Spleen (tissue), 7 donors: ENCODE measurements at regions not wholly inside any gene's neighbourhood (a gene's known extent, or its start where the extent isn't known, plus 50 kb on each side); places are given as distances from the start of the nearest gene placed in this dataset.

Source experiments
- POLR2A ChIP-seq, 3 donors: fragments of 450-650 bp; IDR thresholded peaks; one replicate each; pipeline ENCODE4 v1.5.1; 2017; ENCODE audit warnings: antibody characterized with exemption in 3 of 3, mild to moderate bottlenecking in 1 of 3
- TF ChIP-seq, protein P1 (sequence below), 11 experiments: fragments of 200-600 bp in 7 of 11; fragments of 450-650 bp in 4 of 11; sonication (generic) in 4 of 11; IDR thresholded peaks in 8 of 11; conservative IDR thresholded peaks in 3 of 11; 1 replicate in 7 of 11; 2 replicates in 4 of 11; pipeline versions ENCODE4 v1.4.0 to v1.8.0; 2016 to 2021; ENCODE audit warnings: antibody characterized with exemption in 11 of 11, inconsistent platforms in 4 of 11, mild to moderate bottlenecking in 1 of 11
- donor health status: DM: no; HTN: no; CAD: no; lungs with moderate emphysema.
- donor health status: DM: no; HTN: no; CAD: no.
- donor health status: DM: no; HTN: no; CAD: no.

DNA sequence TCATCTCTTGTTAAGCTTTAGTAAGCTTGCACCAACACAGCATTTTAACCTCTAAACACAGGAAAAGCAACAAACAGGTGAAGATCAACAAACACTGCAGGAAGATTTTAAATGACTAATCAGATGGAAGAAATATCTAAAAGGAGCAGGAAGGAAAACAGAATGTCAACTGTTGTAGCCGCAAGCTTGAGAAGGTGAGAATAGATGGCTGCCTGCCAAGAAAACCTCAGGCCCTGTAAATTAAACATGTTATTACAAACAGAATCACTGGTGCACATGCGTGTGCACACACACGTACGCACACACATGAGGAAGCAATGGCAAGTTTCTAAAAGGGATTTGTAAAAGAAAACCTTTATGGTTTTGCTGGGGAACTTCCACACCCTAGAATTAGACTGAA is 257.8 kb upstream of the GALNT5 start:
- TF ChIP-seq, protein P1, sequence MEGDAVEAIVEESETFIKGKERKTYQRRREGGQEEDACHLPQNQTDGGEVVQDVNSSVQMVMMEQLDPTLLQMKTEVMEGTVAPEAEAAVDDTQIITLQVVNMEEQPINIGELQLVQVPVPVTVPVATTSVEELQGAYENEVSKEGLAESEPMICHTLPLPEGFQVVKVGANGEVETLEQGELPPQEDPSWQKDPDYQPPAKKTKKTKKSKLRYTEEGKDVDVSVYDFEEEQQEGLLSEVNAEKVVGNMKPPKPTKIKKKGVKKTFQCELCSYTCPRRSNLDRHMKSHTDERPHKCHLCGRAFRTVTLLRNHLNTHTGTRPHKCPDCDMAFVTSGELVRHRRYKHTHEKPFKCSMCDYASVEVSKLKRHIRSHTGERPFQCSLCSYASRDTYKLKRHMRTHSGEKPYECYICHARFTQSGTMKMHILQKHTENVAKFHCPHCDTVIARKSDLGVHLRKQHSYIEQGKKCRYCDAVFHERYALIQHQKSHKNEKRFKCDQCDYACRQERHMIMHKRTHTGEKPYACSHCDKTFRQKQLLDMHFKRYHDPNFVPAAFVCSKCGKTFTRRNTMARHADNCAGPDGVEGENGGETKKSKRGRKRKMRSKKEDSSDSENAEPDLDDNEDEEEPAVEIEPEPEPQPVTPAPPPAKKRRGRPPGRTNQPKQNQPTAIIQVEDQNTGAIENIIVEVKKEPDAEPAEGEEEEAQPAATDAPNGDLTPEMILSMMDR (IDR thresholded peaks at IDR 0.05 in 8 of 11, conservative IDR thresholded peaks at IDR 0.05 in 3 of 11): no peak
- TF ChIP-seq POLR2A (IDR thresholded peaks at IDR 0.05): no peak
